ENCODE measurements at regions not wholly inside any gene's neighbourhood (a gene's known extent, or its start where the extent isn't known, plus 50 kb on each side); places are given as distances from the start of the nearest gene placed in this dataset.

DNA sequence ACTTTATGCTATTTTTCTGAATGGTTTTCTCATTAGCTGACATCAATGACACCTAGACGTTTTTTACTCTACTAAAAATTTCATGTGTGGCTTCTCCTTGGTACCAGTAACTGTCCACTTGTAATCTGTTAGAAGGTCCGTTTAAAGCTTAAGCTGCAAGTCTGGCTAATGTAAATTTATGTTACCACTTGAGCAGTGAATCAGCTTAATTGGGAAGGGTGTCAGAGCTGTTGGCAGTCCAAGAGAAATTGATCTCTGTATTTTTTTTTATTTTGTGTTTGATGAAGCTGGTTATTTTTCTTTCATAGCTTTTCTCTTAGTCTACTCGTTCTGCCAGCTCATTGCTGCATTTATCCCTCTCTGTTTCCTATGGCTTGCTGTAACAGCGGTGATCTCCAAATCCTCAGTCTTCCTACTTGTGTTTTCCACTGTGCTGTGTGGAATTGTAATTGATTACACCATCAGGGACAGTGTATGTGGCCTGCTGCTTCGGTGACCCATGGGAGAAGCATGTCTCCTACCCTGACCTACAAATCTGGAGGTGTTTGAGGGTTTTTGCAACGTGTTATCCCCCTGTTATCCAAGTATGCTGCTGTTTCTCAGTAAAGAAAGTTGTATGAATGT lies 724.2 kb upstream of the REG3G start:
- TF ChIP-seq POLR2A (IDR thresholded peaks at IDR 0.05; ENCODE audit: extremely low read depth, insufficient read length) = no peak
- no peak for TF ChIP-seq CTCF (IDR thresholded peaks at IDR 0.05; ENCODE audit: low read depth, low read length)
- no peak for TF ChIP-seq MAX (IDR thresholded peaks at IDR 0.05; ENCODE audit: low read depth, low read length)
- no peak for TF ChIP-seq MYC (IDR thresholded peaks at IDR 0.05; ENCODE audit: low read depth, low read length)

All from NB4 (cell line).